Kidney (tissue), 13 donors: ENCODE measurements at regions not wholly inside any gene's neighbourhood (a gene's known extent, or its start where the extent isn't known, plus 50 kb on each side); places are given as distances from the start of the nearest gene placed in this dataset.

Experiments
- DNase-seq, 5 donors: peaks; one replicate each; pipeline ENCODE4 v3.0.0-alpha.2; 2013 to 2020
- FAIRE-seq: peaks from 2 replicates; lab custom pipeline; 2012; peaks lifted over from hg19 to GRCh38; lab: Jason Lieb, UNC
- H3K27ac ChIP-seq, 2 donors: one replicate each; pipeline ENCODE4 v1.7.0; 2013; ENCODE audit warnings: low read depth in 2 of 2, low read length in 2 of 2, inconsistent platforms in 1 of 2
- H3K27me3 ChIP-seq: one replicate; pipeline ENCODE4 v1.7.1; 2013; ENCODE audit warnings: low read length, inconsistent platforms; ENCODE audit not compliant: control insufficient read depth, insufficient read depth
- H3K36me3 ChIP-seq, 3 donors: one replicate each; pipeline versions ENCODE4 v1.7.0 to v1.7.1; 2013; ENCODE audit warnings: low read length in 3 of 3, control low read depth in 1 of 3, inconsistent platforms in 1 of 3; ENCODE audit not compliant: insufficient read depth in 3 of 3, control insufficient read depth in 2 of 3
- H3K4me1 ChIP-seq, 3 donors: one replicate each; pipeline versions ENCODE4 v1.7.0 to v1.7.1; 2013; ENCODE audit warnings: low read length in 3 of 3, inconsistent platforms in 1 of 3, low read depth in 1 of 3; ENCODE audit not compliant: control insufficient read depth in 2 of 3, insufficient read depth in 2 of 3
- H3K4me3 ChIP-seq, 3 donors: one replicate each; pipeline versions ENCODE4 v1.7.0 to v1.8.1; 2013; ENCODE audit warnings: low read length in 3 of 3, control low read depth in 1 of 3, inconsistent platforms in 1 of 3
- H3K9ac ChIP-seq, 3 donors: one replicate each; pipeline versions ENCODE4 v1.7.0 to v1.7.1; 2013; ENCODE audit warnings: low read length in 3 of 3, control low read depth in 1 of 3, inconsistent platforms in 1 of 3
- H3K9me3 ChIP-seq, 3 donors: one replicate each; pipeline versions ENCODE4 v1.7.0 to v1.7.1; 2013; ENCODE audit warnings: low read length in 3 of 3, control low read depth in 1 of 3, inconsistent platforms in 1 of 3; ENCODE audit not compliant: control insufficient read depth in 2 of 3, insufficient read depth in 1 of 3
- CTCF ChIP-seq: IDR thresholded peaks from 3 replicates; pipeline ENCODE4 v1.5.1; 2012; ENCODE audit warnings: mild to moderate bottlenecking, moderate library complexity, borderline replicate concordance; ENCODE audit not compliant: insufficient read depth; ENCODE audit errors: extremely low read depth
- intact Hi-C: fragments of 100-400 bp; cut with DNase I; formaldehyde crosslinking; loops from one replicate; pipeline ENCODE4 v1.11.1; 2022
- donor health status: control.
- donor health status: control.
- donor health status: control.
- donor health status: control.
- donor health status: control.
- donor health status: DM: yes; HTN: yes; CAD: no.
- donor health status: Normal renal cell carcinoma (clear cell type).

- no peak for TF ChIP-seq CTCF
- H3K36me3 ChIP-seq = no peaks in the 10 kb centered on the region
- intact Hi-C loops = no loop called here
- no peak overlapping the region for H3K4me3 ChIP-seq
- H3K27ac ChIP-seq = no peak overlapping the region
- H3K9ac ChIP-seq = no peak overlapping the region
- no peak for DNase-seq
- no peaks in the 10 kb centered on the region for H3K9me3 ChIP-seq
- H3K4me1 ChIP-seq = no peaks in the 10 kb centered on the region
- H3K27me3 ChIP-seq = no peaks in the 10 kb centered on the region
- FAIRE-seq = no peak
Measured at GRCh38 chr3:89841041-89841440, 733.6 kb downstream of the EPHA3 start.

GRCh38 chr3:89845053-89845452 is 737.6 kb downstream of the EPHA3 start:
- no peaks in the 10 kb centered on the region for H3K27me3 ChIP-seq
- H3K9ac ChIP-seq = no peak overlapping the region
- no peak for DNase-seq
- TF ChIP-seq CTCF = no peak
- H3K27ac ChIP-seq = no peak overlapping the region
- FAIRE-seq = no peak
- no peak overlapping the region for H3K4me3 ChIP-seq
- H3K4me1 ChIP-seq = no peaks in the 10 kb centered on the region
- no peaks in the 10 kb centered on the region for H3K9me3 ChIP-seq
- H3K36me3 ChIP-seq = no peaks in the 10 kb centered on the region
- intact Hi-C loops = no loop called here

- no peaks in the 10 kb centered on the region for H3K36me3 ChIP-seq
- no peak overlapping the region for H3K9ac ChIP-seq
- no peaks in the 10 kb centered on the region for H3K27me3 ChIP-seq
- H3K27ac ChIP-seq = no peak overlapping the region
- FAIRE-seq (no peak), DNase-seq (no peak)
- intact Hi-C loops = no loop called here
- H3K4me3 ChIP-seq = no peak overlapping the region
- H3K4me1 ChIP-seq = no peaks in the 10 kb centered on the region
- H3K9me3 ChIP-seq = no peaks in the 10 kb centered on the region
- TF ChIP-seq CTCF = no peak
Measured at GRCh38 chr3:89847955-89848354, 740.5 kb downstream of the EPHA3 start.

GRCh38 chr3:89851974-89852621 is 744.7 kb downstream of the EPHA3 start:
- FAIRE-seq (no peak), DNase-seq (peak; percentile 29 to 91 (median 85))
- Histone ChIP-seq H3K4me3 (no peak overlapping the region), H3K4me1 (no peaks in the 10 kb centered on the region), H3K27ac (no peak overlapping the region), H3K9me3 (no peaks in the 10 kb centered on the region), H3K27me3 (no peaks in the 10 kb centered on the region), H3K9ac (no peak overlapping the region), H3K36me3 (no peaks in the 10 kb centered on the region)
- intact Hi-C loops = no loop called here
- TF ChIP-seq CTCF = peak; percentile 28
